Activated CD4-positive, alpha-beta T cell treated with anti-CD3 and anti-CD28 coated beads for 36 hours (primary cell): ENCODE measurements at regions not wholly inside any gene's neighbourhood (a gene's known extent, or its start where the extent isn't known, plus 50 kb on each side); places are given as distances from the start of the nearest gene placed in this dataset.
"Not testable (repeated sequence)": the region's sequence is repeated elsewhere in the genome, so short reads cannot be mapped to it uniquely, and the experiment has no call there.

Experiments
- ATAC-seq: fragments of 200-7000 bp; cut with Tn5 transposase; one replicate; pipeline ENCODE4 v1.10.0; 2021; ENCODE audit warnings: mild to moderate bottlenecking, moderate library complexity
- CTCF ChIA-PET: fragments of 350-600 bp; sonication (Branson Sonifier 250); formaldehyde crosslinking; loops from one replicate; lab custom pipeline; 2021; ENCODE audit warnings: antibody characterized with exemption; lab: Charles Lee
- POLR2A ChIA-PET: fragments of 350-600 bp; sonication (Branson Sonifier 250); formaldehyde crosslinking; loops from one replicate; lab custom pipeline; 2021; ENCODE audit warnings: antibody characterized with exemption, inconsistent platforms; lab: Charles Lee
- DNase-seq: peaks from one replicate; pipeline ENCODE4 v3.0.0-alpha.2; 2020
- H3K27ac Mint-ChIP-seq: one replicate; pipeline ENCODE4 v1.8.0; 2021; ENCODE audit warnings: mixed read lengths
- H3K27me3 Mint-ChIP-seq: one replicate; pipeline ENCODE4 v1.8.0; 2021; ENCODE audit warnings: mixed read lengths
- H3K36me3 Mint-ChIP-seq: one replicate; pipeline ENCODE4 v1.8.0; 2021; ENCODE audit warnings: low read depth, mixed read lengths
- H3K4me1 Mint-ChIP-seq: one replicate; pipeline ENCODE4 v1.8.0; 2021; ENCODE audit warnings: mixed read lengths
- H3K4me3 Mint-ChIP-seq: one replicate; pipeline ENCODE4 v1.8.0; 2021; ENCODE audit warnings: mild to moderate bottlenecking, moderate library complexity, mixed read lengths
- H3K9me3 Mint-ChIP-seq: one replicate; pipeline ENCODE4 v1.8.0; 2021; ENCODE audit warnings: low read depth, mixed read lengths
- intact Hi-C, 2 experiments: fragments of 100-400 bp; cut with DNase I in 1 of 2; cut with micrococcal nuclease in 1 of 2; formaldehyde crosslinking; loops; one replicate each; pipeline versions ENCODE4 v1.14.2 to v1.15.1; 2022 to 2024; cut with DNase I, micrococcal nuclease

DNA sequence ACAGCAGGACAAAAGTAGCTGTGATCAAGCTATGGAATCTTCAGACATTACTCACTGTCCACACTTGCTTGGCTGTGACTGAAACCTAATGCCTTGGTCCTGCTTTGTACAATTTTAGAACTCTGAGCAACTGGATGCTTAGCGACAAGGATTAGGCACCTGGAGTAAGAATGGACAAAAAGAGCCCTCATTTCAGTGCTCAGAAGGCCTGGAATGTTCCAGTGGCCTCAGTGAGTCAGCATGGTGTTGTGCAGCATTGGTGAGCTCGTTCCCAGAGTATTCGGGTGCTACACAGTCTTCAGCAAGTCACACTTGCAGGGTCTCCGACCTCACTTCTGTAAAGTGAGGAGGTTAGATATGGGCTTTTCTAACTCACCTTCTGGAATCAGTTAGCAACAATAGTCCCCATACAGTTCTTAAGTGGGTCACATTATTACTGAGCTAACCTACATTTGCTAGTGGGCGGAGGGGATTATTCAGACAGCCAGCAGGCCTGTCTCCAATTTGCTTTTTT, 108.0 kb upstream of the MDM1 start:
- peak; percentile 23 for ATAC-seq
- no peak for DNase-seq
- POLR2A ChIA-PET, result interaction anchor here (0.7 kb wide), 1 partner anchor 33 kb away, joined by 3 read pairs; no protein-coding TSS in a partner anchor
- H3K4me1 Mint-ChIP-seq, result peaks cover 18% of the 10 kb centered on the region
- CTCF ChIA-PET, result no interaction called here
- intact Hi-C loops, result no loop called here
- no peaks in the 10 kb centered on the region for H3K27me3 Mint-ChIP-seq
- peaks cover 8% of the 10 kb centered on the region for H3K36me3 Mint-ChIP-seq
- H3K9me3 Mint-ChIP-seq, result peaks cover 12% of the 10 kb centered on the region
- no peak overlapping the region for H3K27ac Mint-ChIP-seq
- no peak overlapping the region for H3K4me3 Mint-ChIP-seq

DNA sequence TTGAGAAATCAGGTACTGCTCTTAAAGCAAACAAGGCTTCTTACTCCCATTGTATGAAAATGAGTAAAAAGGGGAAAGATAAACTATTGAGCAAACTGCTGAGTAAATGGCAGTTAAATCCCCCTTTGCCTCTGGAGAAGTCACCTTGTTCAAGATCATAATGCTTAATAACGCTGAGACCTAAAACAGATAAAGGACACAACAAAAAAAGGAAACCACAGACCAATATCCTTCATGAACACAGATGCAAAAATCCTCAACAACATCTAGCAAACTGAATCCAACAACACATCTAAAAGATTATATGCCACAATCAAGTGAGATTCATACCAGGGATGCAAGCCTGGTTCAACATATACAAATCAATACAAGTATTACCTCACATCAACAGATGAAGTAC, 109.0 kb upstream of the MDM1 start:
- POLR2A ChIA-PET, result no interaction called here
- CTCF ChIA-PET, result interaction anchor here (0.6 kb wide), 1 partner anchor 85 kb away, joined by 3 read pairs; no protein-coding TSS in a partner anchor
- Mint-ChIP-seq H3K4me3 (no peak overlapping the region), H3K36me3 (peaks cover 6% of the 10 kb centered on the region), H3K9me3 (peaks cover 8% of the 10 kb centered on the region), H3K27ac (no peak overlapping the region), H3K27me3 (no peaks in the 10 kb centered on the region), H3K4me1 (peaks cover 22% of the 10 kb centered on the region)
- ATAC-seq (no peak), DNase-seq (no peak)
- intact Hi-C loops, result no loop called here

DNA sequence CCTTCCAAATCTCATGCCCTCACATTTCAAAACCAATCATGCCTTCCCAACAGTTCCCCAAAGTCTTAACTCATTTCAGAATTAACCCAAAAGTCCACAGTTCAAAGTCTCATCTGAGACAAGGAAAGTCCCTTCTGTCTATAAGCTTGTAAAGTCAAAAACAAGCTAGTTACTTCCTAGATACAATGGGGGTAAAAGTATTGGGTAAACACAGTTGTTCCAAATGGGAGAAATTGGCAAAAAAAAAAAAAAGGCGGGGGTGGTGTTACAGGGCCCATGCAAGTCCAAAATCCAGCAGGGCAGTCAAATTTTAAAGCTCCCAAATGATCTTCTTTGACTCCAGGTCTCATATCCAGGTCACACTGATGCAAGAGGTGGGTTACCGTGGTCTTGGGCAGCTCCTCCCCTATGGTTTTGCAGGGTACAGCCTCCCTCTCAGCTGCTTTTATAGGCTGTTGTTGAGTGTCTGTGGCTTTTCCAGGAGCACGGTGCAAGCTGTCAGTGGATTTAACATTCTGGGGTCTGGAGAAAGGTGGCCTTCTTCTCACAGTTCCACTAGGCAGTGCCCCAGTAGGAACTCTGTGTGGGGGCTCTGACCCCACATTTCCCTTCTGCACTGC, 110.3 kb upstream of the MDM1 start:
- H3K4me3 Mint-ChIP-seq, POLR2A ChIA-PET, H3K27me3 Mint-ChIP-seq, H3K9me3 Mint-ChIP-seq, DNase-seq, H3K27ac Mint-ChIP-seq, intact Hi-C loops, ATAC-seq, H3K36me3 Mint-ChIP-seq: not testable (repeated sequence)
- peaks cover 33% of the 10 kb centered on the region for H3K4me1 Mint-ChIP-seq
- CTCF ChIA-PET, result interaction anchor here (0.9 kb wide), 1 partner anchor 402 kb away, joined by 3 read pairs; no protein-coding TSS in a partner anchor

- CTCF ChIA-PET, result not testable (repeated sequence)
Measured at GRCh38 chr12:68443695-68444094, 111.5 kb upstream of the MDM1 start.

DNA sequence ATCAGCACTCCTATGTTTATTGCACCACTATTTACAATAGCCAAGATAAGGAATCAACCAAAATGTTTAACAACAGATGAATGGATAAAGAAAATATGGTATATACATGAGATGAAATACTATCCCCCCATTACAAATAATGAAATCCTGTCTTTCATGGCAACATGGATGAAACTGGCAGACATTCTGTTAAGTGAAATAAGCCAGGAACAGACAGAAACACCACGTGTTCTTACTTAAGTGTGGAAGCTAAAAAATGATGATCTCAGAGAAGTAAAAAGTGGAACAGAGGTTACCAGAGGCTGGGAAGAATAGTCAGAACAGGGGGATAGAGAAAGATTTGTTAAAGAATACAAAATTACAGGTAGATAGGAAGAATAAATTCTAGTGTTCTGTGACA, 113.7 kb upstream of the MDM1 start:
- Mint-ChIP-seq H3K36me3 (peaks cover 6% of the 10 kb centered on the region), H3K9me3 (peaks cover 8% of the 10 kb centered on the region), H3K4me1 (peaks cover 55% of the 10 kb centered on the region), H3K27me3 (no peaks in the 10 kb centered on the region), H3K27ac (peak overlapping the region; percentile 23), H3K4me3 (no peak overlapping the region)
- ATAC-seq (no peak), DNase-seq (no peak)
- intact Hi-C loops, result no loop called here
- POLR2A ChIA-PET, result no interaction called here
- CTCF ChIA-PET, result no interaction called here

More at GRCh38 chr12:68443695-68444094, 111.5 kb upstream of the MDM1 start:
- peaks cover 41% of the 10 kb centered on the region for H3K4me1 Mint-ChIP-seq
- H3K36me3 Mint-ChIP-seq, POLR2A ChIA-PET, H3K4me3 Mint-ChIP-seq, DNase-seq, intact Hi-C loops, ATAC-seq, H3K27ac Mint-ChIP-seq, H3K9me3 Mint-ChIP-seq, H3K27me3 Mint-ChIP-seq: not testable (repeated sequence)

- no peak overlapping the region for H3K4me3 Mint-ChIP-seq
- peaks cover 8% of the 10 kb centered on the region for H3K9me3 Mint-ChIP-seq
- intact Hi-C loops, result no loop called here
- no peak for ATAC-seq
- no peak overlapping the region for H3K27ac Mint-ChIP-seq
- no peaks in the 10 kb centered on the region for H3K27me3 Mint-ChIP-seq
- POLR2A ChIA-PET, result no interaction called here
- DNase-seq, result no peak
- H3K36me3 Mint-ChIP-seq, result peaks cover 6% of the 10 kb centered on the region
- CTCF ChIA-PET, result no interaction called here
- peaks cover 55% of the 10 kb centered on the region for H3K4me1 Mint-ChIP-seq
Measured at GRCh38 chr12:68446384-68446783, 114.2 kb upstream of the MDM1 start.

GRCh38 chr12:68446901-68447796, 115.0 kb upstream of the MDM1 start:
- POLR2A ChIA-PET, result no interaction called here
- H3K36me3 Mint-ChIP-seq, result peaks cover 6% of the 10 kb centered on the region
- no peaks in the 10 kb centered on the region for H3K27me3 Mint-ChIP-seq
- DNase-seq (no peak), ATAC-seq (no peak)
- intact Hi-C loops, result no loop called here
- CTCF ChIA-PET, result no interaction called here
- peak overlapping the region; percentile 45 for H3K27ac Mint-ChIP-seq
- H3K4me1 Mint-ChIP-seq, result peaks cover 57% of the 10 kb centered on the region
- H3K4me3 Mint-ChIP-seq, result no peak overlapping the region
- H3K9me3 Mint-ChIP-seq, result peaks cover 8% of the 10 kb centered on the region

- ATAC-seq (no peak), DNase-seq (no peak)
- intact Hi-C loops, result no loop called here
- Mint-ChIP-seq H3K4me3 (no peak overlapping the region), H3K36me3 (peaks cover 6% of the 10 kb centered on the region), H3K27me3 (no peaks in the 10 kb centered on the region), H3K4me1 (peaks cover 61% of the 10 kb centered on the region), H3K9me3 (peaks cover 8% of the 10 kb centered on the region), H3K27ac (peak overlapping the region; percentile 48)
- ChIA-PET CTCF (interaction anchor here (0.6 to 1.7 kb wide), 5 partner anchors 36 to 779 kb away, joined by 3 to 11 read pairs (median 4); no protein-coding TSS in a partner anchor), POLR2A (interaction anchor here (1.1 kb wide), 1 partner anchor 73 kb away, joined by 4 read pairs; no protein-coding TSS in a partner anchor)
Measured at GRCh38 chr12:68447797-68448260, 115.7 kb upstream of the MDM1 start.

GRCh38 chr12:68449196-68449595, 117.0 kb upstream of the MDM1 start:
- Mint-ChIP-seq H3K4me1 (peaks cover 75% of the 10 kb centered on the region), H3K9me3 (peaks cover 2% of the 10 kb centered on the region), H3K4me3 (no peak overlapping the region), H3K36me3 (peaks cover 3% of the 10 kb centered on the region), H3K27ac (no peak overlapping the region), H3K27me3 (no peaks in the 10 kb centered on the region)
- intact Hi-C loops, result no loop called here
- DNase-seq, result no peak
- ChIA-PET CTCF (interaction anchor here (0.6 to 1.7 kb wide), 6 partner anchors 15 to 90 kb away, joined by 3 to 11 read pairs (median 4); no protein-coding TSS in a partner anchor), POLR2A (interaction anchor here (0.5 kb wide), 1 partner anchor 161 kb away, joined by 3 read pairs; no protein-coding TSS in a partner anchor)
- ATAC-seq, result no peak

DNA sequence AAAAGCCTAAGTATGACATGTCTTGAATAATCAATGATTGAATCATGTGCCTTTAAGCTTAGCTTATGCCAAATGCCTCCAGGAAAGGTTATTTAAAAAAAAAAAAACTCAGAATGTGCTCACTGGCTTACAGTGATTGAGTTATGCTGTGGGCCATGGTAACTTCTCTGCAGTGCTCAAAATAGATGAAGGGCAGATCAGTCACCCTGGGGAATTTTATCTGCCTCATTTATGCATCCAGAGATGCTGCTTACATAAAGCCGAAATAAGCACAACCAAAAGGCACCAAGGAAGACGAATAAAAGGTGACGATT, 118.7 kb upstream of the MDM1 start:
- peak; percentile 84 for ATAC-seq
- Mint-ChIP-seq H3K27ac (peak overlapping the region; percentile 93), H3K27me3 (no peaks in the 10 kb centered on the region), H3K9me3 (no peaks in the 10 kb centered on the region), H3K4me1 (peaks cover 86% of the 10 kb centered on the region), H3K36me3 (no peaks in the 10 kb centered on the region), H3K4me3 (peak overlapping the region; percentile 46)
- POLR2A ChIA-PET, result interaction anchor here (0.6 to 1.4 kb wide), 3 partner anchors 30 to 162 kb away, joined by 3 to 5 read pairs (median 4); no protein-coding TSS in a partner anchor
- peak; percentile 54 for DNase-seq
- intact Hi-C loops, result loop anchor here (1.0 to 5.0 kb wide), 16 partner anchors 30 to 358 kb away; partner anchors contain the start of genes MDM2 (in 1 of the 2), NUP107 (in 1 of the 2) and RAP1B (in 1 of the 2)
- CTCF ChIA-PET, result interaction anchor here (0.7 to 1.6 kb wide), 5 partner anchors 75 to 162 kb away, joined by 3 to 5 read pairs (median 4); no protein-coding TSS in a partner anchor
